ENCODE measurements at regions not wholly inside any gene's neighbourhood (a gene's known extent, or its start where the extent isn't known, plus 50 kb on each side); places are given as distances from the start of the nearest gene placed in this dataset.

- CTCF ChIA-PET (ENCODE audit: low intra/inter-chr PET ratio, low total read pairs): no interaction called here
- no TSS peak for BruUV-seq (replicated peaks)
- no peaks in the 10 kb centered on the region for H3K36me3 ChIP-seq (replicated peaks in 1 of 2; ENCODE audit: control insufficient read depth in 1 of 2, insufficient read depth in 2 of 2, low read length in 2 of 2)
Measured at GRCh38 chr7:88361357-88361756, 54.7 kb upstream of the STEAP4 start.

GRCh38 chr7:88358881-88359280, 52.2 kb upstream of the STEAP4 start:
- H3K79me2 ChIP-seq (ENCODE audit: insufficient read depth, low read length): no peaks in the 10 kb centered on the region
- H4K20me1 ChIP-seq (ENCODE audit: insufficient read depth, low read length): no peaks in the 10 kb centered on the region
- H3K9me3 ChIP-seq (ENCODE audit: low read length): no peaks in the 10 kb centered on the region
- no peak overlapping the region for H3K27ac ChIP-seq (ENCODE audit: extremely low read length, insufficient read depth, low read length)
- no peak overlapping the region for H2AFZ ChIP-seq (ENCODE audit: low read length)
- BruUV-seq (replicated peaks): no TSS peak
- H3K9ac ChIP-seq (ENCODE audit: insufficient read depth, low read depth, low read length): no peak overlapping the region
- TF ChIP-seq ZSCAN30 (CRISPR knock-in tag; IDR thresholded peaks at IDR 0.05) (no peak), ZNF12 (CRISPR knock-in tag; IDR thresholded peaks at IDR 0.05) (peak; percentile 98)
- no peaks in the 10 kb centered on the region for H3K27me3 ChIP-seq (ENCODE audit: control insufficient read depth in 1 of 2, insufficient read depth in 2 of 2, low read length in 2 of 2)
- peaks cover 14% of the 10 kb centered on the region for H3K4me1 ChIP-seq (ENCODE audit: insufficient read depth, low read length)
- ATAC-seq (no peak), FAIRE-seq (no peak), DNase-seq (ENCODE audit: low spot score) (no peak)
- H3K4me3 ChIP-seq (replicated peaks in 1 of 3; ENCODE audit: insufficient read depth in 1 of 3, low read depth in 2 of 3, low read length in 3 of 3): no peak overlapping the region
- ChIA-PET POLR2A (no interaction called here), CTCF (ENCODE audit: low intra/inter-chr PET ratio, low total read pairs) (interaction anchor here (0.6 to 0.8 kb wide), 2 partner anchors 14 to 115 kb away, joined by 3 read pairs; no protein-coding TSS in a partner anchor)
- 49% methylated on average over 2 of the region's 2 CpGs for WGBS (ENCODE audit: low lambda C conversion rate)
- H3K4me2 ChIP-seq (ENCODE audit: low read depth, low read length): no peak overlapping the region
- no peaks in the 10 kb centered on the region for H3K36me3 ChIP-seq (replicated peaks in 1 of 2; ENCODE audit: control insufficient read depth in 1 of 2, insufficient read depth in 2 of 2, low read length in 2 of 2)
- intact Hi-C loops (cut with micrococcal nuclease; ENCODE audit: unreplicated experiment) (loop anchor here (1.0 kb wide), 1 partner anchor 116 kb away; no protein-coding TSS in a partner anchor), in situ Hi-C loops (cut with HindIII; ENCODE audit: extremely low pct_ligation_motif_present, low pct_unique_long_range_greater_than_20kb) (no loop called here)

More at GRCh38 chr7:88361357-88361756, 54.7 kb upstream of the STEAP4 start:
- Histone ChIP-seq H3K9me3 (ENCODE audit: low read length) (no peaks in the 10 kb centered on the region), H3K79me2 (ENCODE audit: insufficient read depth, low read length) (no peaks in the 10 kb centered on the region), H4K20me1 (ENCODE audit: insufficient read depth, low read length) (no peaks in the 10 kb centered on the region), H3K4me1 (ENCODE audit: insufficient read depth, low read length) (peaks cover 14% of the 10 kb centered on the region), H3K27me3 (ENCODE audit: control insufficient read depth in 1 of 2, insufficient read depth in 2 of 2, low read length in 2 of 2) (no peaks in the 10 kb centered on the region), H3K9ac (ENCODE audit: insufficient read depth, low read depth, low read length) (no peak overlapping the region), H3K27ac (ENCODE audit: extremely low read length, insufficient read depth, low read length) (no peak overlapping the region), H2AFZ (ENCODE audit: low read length) (no peak overlapping the region), H3K4me3 (replicated peaks in 1 of 3; ENCODE audit: insufficient read depth in 1 of 3, low read depth in 2 of 3, low read length in 3 of 3) (no peak overlapping the region), H3K4me2 (ENCODE audit: low read depth, low read length) (no peak overlapping the region)
- WGBS (ENCODE audit: low lambda C conversion rate): 43% methylated on average over 3 of the region's 5 CpGs
- POLR2A ChIA-PET: no interaction called here
- no peak for TF ChIP-seq ZNF839 (CRISPR knock-in tag; IDR thresholded peaks at IDR 0.05; ENCODE audit: borderline replicate concordance)
- peak; percentile 44; the same call in 1 of the 2 replicates for TF ChIP-seq GABPB1 (CRISPR knock-in tag; IDR thresholded peaks at IDR 0.05)
- TF ChIP-seq GABPA (IDR thresholded peaks at IDR 0.05; ENCODE audit: low read depth, low read length): no peak
- TF ChIP-seq GABPA (CRISPR knock-in tag; IDR thresholded peaks at IDR 0.05; ENCODE audit: low read depth): peak; percentile 72
- peak; percentile 95 for TF ChIP-seq ZNF264 (CRISPR knock-in tag; IDR thresholded peaks at IDR 0.05)
- TF ChIP-seq FOXP4 (CRISPR knock-in tag; IDR thresholded peaks at IDR 0.05): no peak
- ATAC-seq (no peak), DNase-seq (ENCODE audit: low spot score) (no peak), FAIRE-seq (no peak)
- intact Hi-C loops (cut with micrococcal nuclease; ENCODE audit: unreplicated experiment): no loop called here
- in situ Hi-C loops (cut with HindIII; ENCODE audit: extremely low pct_ligation_motif_present, low pct_unique_long_range_greater_than_20kb): no loop called here
